CD4-positive, alpha-beta T cell treated with Interleukin-6 at 100 ng/mL for 8 hours (primary cell): ENCODE measurements at regions not wholly inside any gene's neighbourhood (a gene's known extent, or its start where the extent isn't known, plus 50 kb on each side); places are given as distances from the start of the nearest gene placed in this dataset.
"Not testable (repeated sequence)": the region's sequence is repeated elsewhere in the genome, so short reads cannot be mapped to it uniquely, and the experiment has no call there.

Experiments
- DNase-seq: peaks from one replicate; pipeline ENCODE4 v3.0.0-alpha.2; 2020; ENCODE audit warnings: mixed read lengths, low spot score

GRCh38 chr17:30686538-30687479, 137.7 kb downstream of the CRLF3 start:
- not testable (repeated sequence) for DNase-seq

DNA sequence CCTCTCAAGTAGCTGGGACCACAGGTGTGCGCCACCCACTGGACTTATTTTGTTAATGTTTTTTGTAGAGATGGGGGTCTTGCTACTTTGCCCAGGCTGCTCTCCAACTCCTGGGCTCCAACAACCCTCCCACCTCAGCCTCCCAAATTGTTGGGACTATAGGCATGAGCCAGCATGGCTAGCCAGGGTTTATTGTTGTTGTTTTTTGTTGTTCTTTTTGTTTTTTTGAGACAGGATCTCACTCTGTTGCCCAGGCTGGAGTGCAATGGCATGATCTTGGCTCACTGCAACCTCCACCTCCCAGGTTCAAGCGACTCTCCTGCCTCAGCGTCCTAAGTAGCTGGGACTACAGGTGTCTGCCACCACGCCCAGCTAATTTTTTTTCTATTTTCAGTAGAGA, 142.2 kb downstream of the CRLF3 start:
- not testable (repeated sequence) for DNase-seq

GRCh38 chr17:30680681-30681080, 143.8 kb downstream of the CRLF3 start:
- DNase-seq, result not testable (repeated sequence)

DNA sequence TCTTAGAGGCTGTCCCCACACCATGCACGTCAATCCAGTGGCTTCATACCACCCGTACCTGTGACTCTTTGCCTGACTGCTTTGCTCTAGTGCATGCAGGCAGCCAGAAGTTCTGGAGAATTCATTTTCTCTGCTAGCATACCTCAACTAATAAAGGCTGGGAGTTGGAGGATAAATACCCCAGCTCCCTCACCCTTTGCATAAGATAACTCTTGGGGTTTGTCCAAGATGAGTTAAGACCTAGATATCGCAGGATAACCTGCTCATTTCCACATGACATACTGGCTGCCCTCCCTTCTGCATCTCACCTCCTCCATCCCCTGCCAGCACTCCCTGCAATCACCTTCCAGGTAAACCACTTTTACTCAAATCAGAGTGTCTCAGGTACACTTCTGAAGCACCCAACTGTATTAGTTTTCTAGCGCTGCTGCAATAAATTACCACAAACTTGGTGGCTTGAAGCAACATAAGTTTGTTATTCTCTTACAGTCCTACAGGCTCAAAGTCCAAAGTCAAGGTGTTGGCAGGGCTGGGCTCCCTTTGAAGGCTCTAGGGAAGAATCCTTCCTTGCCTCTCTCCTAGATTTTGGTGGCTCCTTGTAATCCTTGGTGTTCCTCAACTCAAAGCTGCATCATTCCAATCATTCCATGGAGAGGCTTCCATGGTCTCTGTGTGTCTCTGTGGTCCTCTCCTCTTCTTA, 146.8 kb downstream of the CRLF3 start:
- DNase-seq, result no peak

DNA sequence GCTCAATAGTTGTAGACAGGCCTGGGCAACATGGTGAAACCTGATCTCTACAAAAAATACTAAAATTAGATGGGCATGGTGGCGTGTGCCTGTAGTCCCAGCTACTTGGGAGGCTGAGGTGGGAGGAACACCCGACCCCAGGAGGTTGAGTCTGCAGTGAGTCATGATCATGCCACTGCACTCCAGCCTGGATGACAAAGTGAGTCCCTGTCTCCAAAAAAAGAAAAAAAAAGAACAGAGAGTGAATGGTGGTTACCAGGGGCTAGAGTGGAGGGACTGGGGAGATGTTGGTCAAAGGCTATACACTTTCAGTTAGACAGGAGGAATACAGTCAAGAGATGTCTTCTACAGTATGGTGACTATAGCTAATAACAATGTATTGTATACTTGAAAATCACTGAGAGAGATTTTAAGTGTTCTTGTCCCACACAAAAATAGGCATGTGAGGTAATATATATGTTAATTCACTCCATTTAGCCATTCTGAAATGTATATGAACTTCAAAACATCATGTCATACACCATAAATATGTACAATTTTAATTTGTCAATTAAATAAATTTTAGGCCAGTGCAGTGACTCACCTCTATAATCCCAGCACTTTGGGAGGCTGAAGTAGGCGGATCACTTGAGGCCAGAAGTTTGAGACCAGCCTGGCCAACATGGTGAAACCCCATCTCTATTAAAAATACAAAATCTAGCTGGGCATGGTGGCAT, 148.6 kb downstream of the CRLF3 start:
- not testable (repeated sequence) for DNase-seq

DNA sequence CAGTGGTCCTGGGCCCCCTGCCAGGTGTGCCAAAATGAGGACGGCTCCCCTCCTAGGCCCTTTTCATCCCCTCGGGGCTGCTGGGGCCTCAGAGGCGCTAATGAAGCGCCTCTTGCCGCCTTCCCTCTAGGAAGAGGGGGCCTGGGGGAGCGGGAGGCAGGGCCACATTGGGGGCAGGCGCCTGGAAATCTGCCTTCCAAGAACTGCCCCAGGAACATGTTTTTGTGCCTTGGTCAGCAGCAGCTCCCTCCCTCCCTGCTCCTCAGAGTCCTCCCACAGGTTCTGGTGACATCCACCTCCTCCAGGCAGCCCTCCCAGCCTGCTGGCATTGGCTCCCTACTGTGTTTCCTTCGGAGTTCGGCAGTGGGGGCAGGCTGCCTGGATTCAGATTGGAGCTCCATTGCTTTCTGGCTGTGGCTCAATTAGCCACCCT, 155.3 kb downstream of the CRLF3 start:
- not testable (repeated sequence) for DNase-seq

- not testable (repeated sequence) for DNase-seq
These were observed 155.9 kb downstream of the CRLF3 start for GRCh38 chr17:30668360-30669181.

DNA sequence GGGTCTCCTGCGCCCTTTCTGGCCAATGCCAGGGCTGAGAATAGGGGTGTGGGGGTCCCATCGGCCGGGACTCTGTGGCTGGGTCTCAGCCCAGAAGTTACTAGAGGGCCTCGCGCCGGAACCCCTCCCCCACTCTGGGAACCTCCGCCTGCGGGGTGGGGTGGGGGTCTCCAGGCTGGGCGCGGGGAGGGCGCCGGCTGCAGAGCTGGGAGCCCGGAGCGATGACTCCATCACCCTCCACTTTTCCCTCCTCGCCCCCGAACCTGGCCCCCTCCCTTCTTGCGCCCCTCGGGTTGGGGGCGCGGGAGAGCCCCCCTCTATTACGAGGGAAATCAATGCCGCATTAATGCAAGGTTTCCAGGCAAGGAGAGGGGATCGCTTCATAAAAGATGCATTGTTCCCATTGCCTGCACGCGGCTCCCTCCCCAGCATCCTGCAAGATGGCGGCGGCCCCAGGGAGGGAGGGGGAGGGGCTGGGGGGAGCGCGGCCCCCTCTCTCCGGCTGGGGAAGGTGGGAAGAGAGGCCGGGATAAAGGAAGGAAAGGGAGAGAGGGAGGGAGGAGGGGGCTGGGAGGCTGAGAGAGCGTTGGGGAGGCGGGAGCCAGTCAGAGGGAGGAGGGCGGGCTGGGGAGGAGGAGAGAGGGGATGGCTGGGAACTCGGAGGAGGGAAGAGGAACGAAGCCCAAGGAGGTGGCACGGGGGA, 156.7 kb downstream of the CRLF3 start:
- DNase-seq, result not testable (repeated sequence)

- not testable (repeated sequence) for DNase-seq
These were observed 157.4 kb downstream of the CRLF3 start for GRCh38 chr17:30666838-30667656.

GRCh38 chr17:30663727-30664455, 160.6 kb downstream of the CRLF3 start:
- not testable (repeated sequence) for DNase-seq

- not testable (repeated sequence) for DNase-seq
These were observed 167.3 kb downstream of the CRLF3 start for GRCh38 chr17:30657148-30657547.

GRCh38 chr17:30653038-30653437, 171.5 kb downstream of the CRLF3 start:
- DNase-seq, result not testable (repeated sequence)

- not testable (repeated sequence) for DNase-seq
These were observed 172.9 kb downstream of the GOSR1 start for GRCh38 chr17:30650149-30650548.

DNA sequence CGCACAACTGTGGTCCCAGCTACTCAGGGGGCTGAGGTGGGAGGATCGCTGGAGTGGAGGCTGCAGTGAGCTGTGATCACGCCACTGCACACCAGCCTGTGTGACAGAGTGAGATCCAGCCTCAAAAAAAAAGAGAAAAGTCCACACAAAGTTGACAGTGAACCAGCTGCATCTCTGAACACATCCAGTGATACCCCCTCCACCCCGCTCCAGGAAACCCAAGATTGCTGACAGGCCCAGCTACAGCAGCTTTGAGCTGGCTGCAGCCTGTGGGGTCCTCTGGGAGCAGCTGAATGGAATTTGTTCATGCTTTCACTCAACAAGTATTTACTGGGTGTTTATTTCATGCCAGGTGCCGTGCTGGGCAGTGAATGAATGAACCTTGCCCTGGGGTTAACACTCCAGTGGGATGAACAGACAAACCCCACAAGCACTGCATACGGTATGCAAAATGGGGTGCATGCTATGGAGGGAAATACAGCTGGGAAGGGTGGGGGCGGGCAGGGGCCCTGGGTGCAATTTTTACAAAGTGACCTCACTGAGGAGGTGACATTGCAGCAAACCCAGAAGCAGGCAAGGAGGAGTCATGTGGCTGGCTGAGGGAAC, 170.9 kb downstream of the GOSR1 start:
- not testable (repeated sequence) for DNase-seq

- DNase-seq, result not testable (repeated sequence)
These were observed 168.7 kb downstream of the GOSR1 start for GRCh38 chr17:30645875-30646274.

DNA sequence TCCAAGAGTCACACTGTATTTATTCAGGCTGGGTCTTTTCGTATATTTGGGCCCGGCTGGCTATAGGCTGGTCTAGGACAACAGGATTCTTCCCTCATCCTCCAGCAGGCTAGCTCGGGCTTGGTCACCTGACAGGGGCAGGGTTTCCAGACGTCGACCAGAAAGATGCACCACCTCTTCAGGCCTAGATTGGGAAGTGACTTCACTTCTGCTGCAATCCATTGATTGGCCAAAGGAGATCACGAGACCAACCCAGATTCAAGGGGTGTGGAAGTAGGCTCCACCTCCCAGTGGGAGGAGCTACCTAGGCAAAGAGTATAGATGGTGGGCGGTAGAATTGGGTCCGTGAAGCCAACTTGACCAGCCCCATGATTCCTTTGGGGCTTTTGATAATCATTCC, 167.5 kb downstream of the GOSR1 start:
- DNase-seq, result not testable (repeated sequence)

DNA sequence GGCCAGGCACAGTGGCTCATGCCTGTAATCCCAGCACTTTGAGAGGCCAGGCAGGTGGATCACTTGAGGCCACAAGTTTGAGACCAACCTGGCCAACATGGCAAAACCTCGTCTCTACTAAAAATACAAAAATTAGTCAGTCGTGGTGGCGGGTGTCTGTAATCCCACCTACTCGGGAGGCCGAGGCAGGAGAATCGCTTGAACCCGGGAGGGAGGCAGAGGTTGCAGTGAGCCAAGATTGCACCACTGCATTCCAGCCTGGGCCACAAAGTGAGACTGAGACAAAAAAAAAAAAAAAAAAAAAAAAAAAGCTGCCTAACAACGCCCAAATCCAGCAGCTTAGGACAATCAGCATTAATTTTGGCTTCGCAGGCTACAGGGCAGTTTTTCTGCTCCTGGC, 167.1 kb downstream of the GOSR1 start:
- DNase-seq, result not testable (repeated sequence)

GRCh38 chr17:30641428-30641827, 164.2 kb downstream of the GOSR1 start:
- DNase-seq, result not testable (repeated sequence)

DNA sequence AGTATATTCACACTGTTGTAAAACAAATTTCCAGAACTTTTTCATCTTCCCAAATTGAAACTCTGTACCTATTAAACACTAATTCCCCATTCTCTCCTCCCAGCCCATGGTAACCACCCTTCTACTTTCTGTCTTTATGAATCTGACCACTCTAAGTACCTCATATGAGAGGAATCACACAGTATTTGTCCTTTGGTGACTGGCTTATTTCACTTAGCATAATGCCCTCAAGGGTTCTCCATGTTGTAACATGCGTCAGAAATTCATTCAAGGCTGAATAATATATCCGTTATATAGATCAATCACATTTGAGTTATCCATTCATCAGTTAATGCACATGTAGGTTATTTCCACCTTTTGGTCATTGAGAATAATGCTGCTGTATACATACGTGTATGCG, 162.2 kb downstream of the GOSR1 start:
- DNase-seq, result not testable (repeated sequence)
